Prostate gland (tissue), 2 donors: ENCODE measurements at regions not wholly inside any gene's neighbourhood (a gene's known extent, or its start where the extent isn't known, plus 50 kb on each side); places are given as distances from the start of the nearest gene placed in this dataset.
"Not testable (repeated sequence)": the region's sequence is repeated elsewhere in the genome, so short reads cannot be mapped to it uniquely, and the experiment has no call there.

ENCODE experiments used
- DNase-seq: peaks from one replicate; pipeline ENCODE4 v3.0.0-alpha.2; 2019; ENCODE audit warnings: low spot score
- H3K27ac ChIP-seq, 2 donors: fragments of 200-600 bp; sonication (generic); 2 replicates each; pipeline ENCODE4 v1.5.1; 2017 to 2019
- H3K27me3 ChIP-seq: fragments of 200-600 bp; sonication (generic); replicated peaks from 2 replicates; pipeline ENCODE4 v1.5.1; 2019; ENCODE audit not compliant: insufficient read depth
- H3K36me3 ChIP-seq, 2 donors: fragments of 200-600 bp; sonication (generic); 1 replicate in 1 of 2; 2 replicates in 1 of 2; pipeline versions ENCODE4 v1.5.1 to v1.8.1; 2017 to 2019
- H3K4me1 ChIP-seq: fragments of 200-600 bp; sonication (generic); replicated peaks from 2 replicates; pipeline ENCODE4 v1.5.1; 2019
- H3K4me3 ChIP-seq, 2 donors: fragments of 200-600 bp; sonication (generic); 2 replicates each; pipeline ENCODE4 v1.5.1; 2017 to 2019
- H3K9me3 ChIP-seq: fragments of 200-600 bp; sonication (generic); 2 replicates; pipeline ENCODE4 v1.5.1; 2017
- CTCF ChIP-seq, 4 experiments: fragments of 200-600 bp in 2 of 4; fragments of 450-650 bp in 2 of 4; sonication (generic) in 2 of 4; IDR thresholded peaks; 1 replicate in 3 of 4; 2 replicates in 1 of 4; pipeline ENCODE4 v1.5.1; 2016 to 2019; ENCODE audit warnings: antibody characterized with exemption in 4 of 4, mild to moderate bottlenecking in 2 of 4, moderate library complexity in 2 of 4
- POLR2A ChIP-seq: fragments of 450-650 bp; IDR thresholded peaks from one replicate; pipeline ENCODE4 v1.6.1; 2016; ENCODE audit warnings: antibody characterized with exemption, mild to moderate bottlenecking
- POLR2AphosphoS5 ChIP-seq: sonication (generic); formaldehyde crosslinking; IDR thresholded peaks from one replicate; pipeline ENCODE4 v1.6.1; 2017; ENCODE audit warnings: antibody characterized with exemption
- WGBS: methylation state at CpG from one replicate; pipeline ENCODE4 v1.1.5; 2018; 5-methylcytosine and 5-hydroxymethylcytosine counted together
- intact Hi-C: fragments of 100-400 bp; cut with DNase I; formaldehyde crosslinking; loops from one replicate; pipeline ENCODE4 v1.14.2; 2022

- WGBS = 86% methylated on average over 7 of the region's 7 CpGs
- intact Hi-C loops, DNase-seq, H3K36me3 ChIP-seq, H3K4me1 ChIP-seq, H3K27me3 ChIP-seq, H3K9me3 ChIP-seq, H3K4me3 ChIP-seq, H3K27ac ChIP-seq: not testable (repeated sequence)
Observed at GRCh38 chr12:124070394-124071074, 97.5 kb downstream of the ZNF664 start.

GRCh38 chr12:124071075-124071443 is 98.0 kb downstream of the ZNF664 start:
- intact Hi-C loops = no loop called here
- H3K4me3 ChIP-seq = no peak overlapping the region
- H3K27ac ChIP-seq = no peak overlapping the region
- 31% methylated on average over 3 of the region's 3 CpGs for WGBS
- H3K36me3 ChIP-seq = no peaks in the 10 kb centered on the region
- H3K4me1 ChIP-seq = no peaks in the 10 kb centered on the region
- no peak for DNase-seq
- TF ChIP-seq POLR2AphosphoS5 (no peak), POLR2A (no peak), CTCF (IDR thresholded peaks at IDR 0.05) (no peak)
- H3K27me3 ChIP-seq = no peaks in the 10 kb centered on the region
- no peaks in the 10 kb centered on the region for H3K9me3 ChIP-seq

GRCh38 chr12:124073356-124074035 is 100.5 kb downstream of the ZNF664 start:
- 64% methylated on average over 8 of the region's 8 CpGs for WGBS
- intact Hi-C loops = no loop called here
- Histone ChIP-seq H3K36me3 (no peaks in the 10 kb centered on the region), H3K9me3 (no peaks in the 10 kb centered on the region), H3K27me3 (no peaks in the 10 kb centered on the region), H3K27ac (no peak overlapping the region), H3K4me3 (no peak overlapping the region), H3K4me1 (no peaks in the 10 kb centered on the region)
- DNase-seq = no peak
- TF ChIP-seq POLR2AphosphoS5 = no peak
- no peak for TF ChIP-seq CTCF (IDR thresholded peaks at IDR 0.05)
- no peak for TF ChIP-seq POLR2A

GRCh38 chr12:124075841-124076240 is 102.8 kb downstream of the ZNF664 start:
- Histone ChIP-seq H3K36me3 (no peaks in the 10 kb centered on the region), H3K4me1 (no peaks in the 10 kb centered on the region), H3K4me3 (no peak overlapping the region), H3K27ac (no peak overlapping the region), H3K27me3 (no peaks in the 10 kb centered on the region), H3K9me3 (no peaks in the 10 kb centered on the region)
- no peak for DNase-seq
- TF ChIP-seq POLR2A (no peak), POLR2AphosphoS5 (no peak), CTCF (IDR thresholded peaks at IDR 0.05) (no peak)
- intact Hi-C loops = no loop called here
- WGBS = 95% methylated on average over 4 of the region's 4 CpGs

GRCh38 chr12:124077701-124078100 is 104.7 kb downstream of the ZNF664 start:
- H3K4me3 ChIP-seq = no peak overlapping the region
- no peak overlapping the region for H3K27ac ChIP-seq
- TF ChIP-seq POLR2A (no peak), CTCF (IDR thresholded peaks at IDR 0.05) (no peak), POLR2AphosphoS5 (no peak)
- H3K27me3 ChIP-seq = no peaks in the 10 kb centered on the region
- DNase-seq = no peak
- WGBS = 94% methylated on average over 9 of the region's 9 CpGs
- H3K9me3 ChIP-seq = no peaks in the 10 kb centered on the region
- H3K4me1 ChIP-seq = no peaks in the 10 kb centered on the region
- intact Hi-C loops = no loop called here
- H3K36me3 ChIP-seq = no peaks in the 10 kb centered on the region
